LNCAP (cell line): ENCODE measurements at regions not wholly inside any gene's neighbourhood (a gene's known extent, or its start where the extent isn't known, plus 50 kb on each side); places are given as distances from the start of the nearest gene placed in this dataset.

Experiments
- TF ChIP-seq, protein P1 (sequence below): fragments of 450-650 bp; IDR thresholded peaks from 2 replicates; pipeline ENCODE4 v1.5.1; 2017; ENCODE audit warnings: mild to moderate bottlenecking

DNA sequence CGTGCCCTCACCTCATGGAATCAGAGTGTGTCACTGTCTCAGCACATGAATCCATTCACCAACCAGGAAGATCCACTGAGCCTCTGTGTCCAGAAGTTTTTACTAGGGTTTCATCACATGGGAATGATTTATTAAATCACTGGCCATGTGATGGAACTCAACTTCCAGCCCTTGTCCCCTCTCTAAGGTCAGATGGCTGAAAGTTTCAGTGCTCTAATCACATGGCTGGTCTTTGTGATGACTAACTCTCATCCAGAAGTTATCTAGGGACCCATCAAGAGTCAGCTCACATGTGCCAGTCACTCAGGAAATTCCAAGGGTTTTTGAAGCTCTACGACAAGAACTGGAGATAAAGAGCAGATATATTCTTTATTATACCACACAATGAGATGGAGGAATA lies 140.5 kb upstream of the GYPC start:
- TF ChIP-seq, protein P1, sequence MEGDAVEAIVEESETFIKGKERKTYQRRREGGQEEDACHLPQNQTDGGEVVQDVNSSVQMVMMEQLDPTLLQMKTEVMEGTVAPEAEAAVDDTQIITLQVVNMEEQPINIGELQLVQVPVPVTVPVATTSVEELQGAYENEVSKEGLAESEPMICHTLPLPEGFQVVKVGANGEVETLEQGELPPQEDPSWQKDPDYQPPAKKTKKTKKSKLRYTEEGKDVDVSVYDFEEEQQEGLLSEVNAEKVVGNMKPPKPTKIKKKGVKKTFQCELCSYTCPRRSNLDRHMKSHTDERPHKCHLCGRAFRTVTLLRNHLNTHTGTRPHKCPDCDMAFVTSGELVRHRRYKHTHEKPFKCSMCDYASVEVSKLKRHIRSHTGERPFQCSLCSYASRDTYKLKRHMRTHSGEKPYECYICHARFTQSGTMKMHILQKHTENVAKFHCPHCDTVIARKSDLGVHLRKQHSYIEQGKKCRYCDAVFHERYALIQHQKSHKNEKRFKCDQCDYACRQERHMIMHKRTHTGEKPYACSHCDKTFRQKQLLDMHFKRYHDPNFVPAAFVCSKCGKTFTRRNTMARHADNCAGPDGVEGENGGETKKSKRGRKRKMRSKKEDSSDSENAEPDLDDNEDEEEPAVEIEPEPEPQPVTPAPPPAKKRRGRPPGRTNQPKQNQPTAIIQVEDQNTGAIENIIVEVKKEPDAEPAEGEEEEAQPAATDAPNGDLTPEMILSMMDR, result no peak

DNA sequence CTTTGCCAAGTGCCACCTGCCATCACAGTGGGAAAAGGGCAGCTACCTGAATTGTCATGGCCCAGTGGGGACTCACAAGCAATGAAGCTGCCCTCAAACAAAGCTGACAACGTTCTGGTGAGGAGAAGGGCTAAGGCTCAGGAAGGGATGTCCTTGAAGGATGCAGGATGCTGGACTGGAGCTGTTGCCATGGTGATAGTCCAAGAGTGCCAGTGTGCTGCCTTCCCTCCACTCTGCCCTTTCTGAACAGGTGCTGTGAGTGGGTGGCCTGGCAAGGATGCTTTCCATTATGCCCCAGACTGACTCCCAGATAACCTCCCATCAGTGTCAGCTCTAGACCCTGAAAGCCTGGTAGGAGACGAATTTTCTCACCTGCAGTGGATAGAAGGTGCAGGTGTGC lies 137.8 kb upstream of the GYPC start:
- TF ChIP-seq, protein P1, result no peak

DNA sequence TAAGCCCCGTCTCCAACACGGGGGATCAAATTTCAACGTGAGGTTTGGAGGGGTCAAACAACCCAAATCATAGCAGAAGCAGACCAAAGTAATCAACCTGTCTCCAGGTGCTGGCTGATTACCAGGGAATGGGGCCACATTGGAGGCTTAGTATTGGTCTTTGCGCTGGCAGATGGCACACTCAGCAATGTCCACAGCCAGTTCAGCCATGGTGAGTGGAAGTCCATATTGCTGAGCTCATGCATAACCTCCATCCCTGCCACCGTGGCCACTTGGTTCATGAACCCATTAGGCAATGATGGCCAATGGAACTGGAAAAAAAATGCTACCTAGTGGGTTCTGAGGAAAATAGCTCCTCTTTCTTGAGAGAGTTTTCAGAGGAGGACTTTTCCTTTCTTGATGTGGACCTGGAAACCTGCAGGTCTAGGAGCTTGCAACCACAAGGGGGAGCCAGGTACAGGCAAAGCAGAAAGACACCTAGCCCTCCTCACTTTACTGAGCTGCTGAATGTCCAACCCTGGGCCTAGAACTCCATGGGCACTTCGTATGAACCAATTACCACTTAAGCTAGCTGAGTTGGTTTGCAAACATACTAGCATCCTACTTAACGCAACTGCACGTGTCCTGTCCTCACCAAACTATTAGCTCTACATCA lies 128.0 kb upstream of the GYPC start:
- TF ChIP-seq, protein P1, result peak; percentile 50

DNA sequence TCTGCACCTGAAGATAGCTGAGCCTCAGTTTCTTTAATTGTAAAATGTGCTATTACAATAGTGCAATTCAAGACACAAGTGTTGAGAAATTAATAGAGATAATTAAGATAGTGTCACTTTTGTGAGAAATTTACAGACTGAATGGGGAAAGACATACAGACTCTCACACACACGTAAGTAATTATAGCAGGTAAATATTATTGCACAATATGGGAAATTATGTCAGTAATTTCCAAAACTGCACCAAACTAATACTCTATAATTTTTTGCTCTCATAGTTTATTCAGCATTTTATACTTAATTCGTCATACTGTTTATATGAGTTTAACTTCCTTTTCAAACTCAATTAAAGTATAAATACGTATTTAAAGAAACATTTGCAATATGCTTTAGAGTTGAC lies 124.9 kb upstream of the GYPC start:
- TF ChIP-seq, protein P1, result no peak

DNA sequence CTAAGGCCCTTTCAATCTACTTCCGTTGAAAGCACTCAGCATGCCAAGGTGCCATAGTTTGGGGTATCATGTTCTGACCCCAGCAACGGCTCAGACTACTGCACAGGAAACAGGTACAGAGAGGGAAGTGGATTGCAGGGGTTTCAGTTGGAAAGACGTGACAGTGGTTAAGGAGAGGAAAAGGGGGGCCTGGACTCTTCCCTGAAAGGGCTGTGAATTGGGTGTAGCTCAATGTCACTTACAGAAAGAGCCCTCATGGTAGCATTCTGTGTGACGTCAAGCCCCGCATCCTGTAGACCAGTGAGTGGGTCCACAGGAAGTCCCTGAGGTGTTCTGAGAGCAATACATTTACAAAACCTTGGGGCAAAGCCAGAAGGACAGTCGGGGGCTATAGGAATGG lies 121.5 kb upstream of the GYPC start:
- TF ChIP-seq, protein P1, result no peak

DNA sequence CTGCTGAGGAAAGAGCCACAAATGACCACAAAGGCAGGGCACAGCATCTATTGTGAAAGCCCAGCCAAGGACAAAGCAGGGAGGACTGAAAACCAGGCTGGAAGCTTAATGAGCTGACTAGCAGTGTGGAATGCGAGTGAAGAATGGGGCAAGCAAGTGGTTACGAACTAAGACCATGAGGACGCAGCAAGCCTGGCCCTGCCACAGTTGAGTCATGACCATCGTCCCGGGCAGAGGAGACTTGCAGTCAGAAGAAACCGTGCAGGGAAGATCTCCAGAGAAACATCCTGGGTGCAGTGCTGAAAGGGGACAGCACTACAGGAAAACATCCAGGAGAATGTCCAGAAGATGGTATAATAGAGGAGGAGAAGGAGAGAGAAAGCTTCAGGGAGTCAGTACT lies 120.5 kb upstream of the GYPC start:
- TF ChIP-seq, protein P1, result no peak

DNA sequence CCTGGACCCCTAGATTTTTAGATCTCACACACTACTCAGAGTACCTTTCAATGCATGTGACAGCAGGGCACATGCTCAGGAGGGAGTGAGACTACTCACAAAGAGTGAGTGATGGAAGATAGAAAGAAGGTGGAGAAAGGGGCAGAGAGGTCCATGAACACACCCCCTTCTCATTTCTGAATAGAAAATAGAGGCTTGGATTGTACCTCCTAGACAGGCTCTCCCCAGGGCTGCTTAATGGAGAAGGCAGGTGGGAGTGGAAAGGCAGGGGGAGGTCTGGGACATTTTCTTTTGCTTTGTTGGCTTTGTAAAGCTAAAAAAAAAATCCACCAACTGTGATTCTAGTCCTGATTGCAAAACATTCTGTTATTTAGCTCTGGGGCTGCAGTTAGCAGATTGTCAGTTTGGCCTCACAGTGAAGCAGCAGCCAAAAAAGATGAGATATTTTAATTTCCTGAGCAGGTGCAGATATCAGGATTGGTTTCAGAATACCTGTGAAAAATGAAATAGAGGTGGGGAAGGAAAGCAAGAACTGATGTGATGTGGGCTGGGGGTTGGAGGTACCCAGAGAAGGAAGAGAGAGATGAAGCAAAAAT lies 119.3 kb upstream of the GYPC start:
- TF ChIP-seq, protein P1, result no peak
